NOMO-1 treated with dmso at 0.1 percent for 144 hours (cell line): ENCODE measurements at regions not wholly inside any gene's neighbourhood (a gene's known extent, or its start where the extent isn't known, plus 50 kb on each side); places are given as distances from the start of the nearest gene placed in this dataset.

ENCODE experiments used
- DNase-seq: peaks from one replicate; lab custom pipeline; 2025; ENCODE audit not compliant: unreplicated experiment; lab: John Stamatoyannopoulos, UW

- no peak for DNase-seq
Observed at GRCh38 chr1:54497338-54497737, 50.7 kb upstream of the ACOT11 start.

DNA sequence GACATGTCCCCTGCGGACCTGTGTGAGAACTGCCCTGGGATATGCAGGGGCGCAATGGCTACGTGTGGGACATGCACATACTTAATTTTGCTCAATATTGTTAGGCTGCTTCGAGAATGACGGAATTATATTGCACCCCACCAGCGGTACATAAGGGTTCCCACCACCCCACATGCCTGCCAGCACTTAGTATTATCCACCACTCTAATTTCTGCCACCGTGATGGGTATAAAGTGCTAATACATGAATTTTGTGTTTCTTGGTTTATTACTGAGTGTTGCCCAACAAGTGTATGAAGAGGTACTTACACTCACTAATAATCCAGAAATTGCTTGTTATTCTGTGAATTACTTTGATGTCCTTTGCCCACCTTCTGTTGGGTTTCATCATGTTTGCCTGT, 52.1 kb upstream of the ACOT11 start:
- no peak for DNase-seq

GRCh38 chr1:54493608-54494007, 54.4 kb upstream of the ACOT11 start:
- no peak for DNase-seq

DNA sequence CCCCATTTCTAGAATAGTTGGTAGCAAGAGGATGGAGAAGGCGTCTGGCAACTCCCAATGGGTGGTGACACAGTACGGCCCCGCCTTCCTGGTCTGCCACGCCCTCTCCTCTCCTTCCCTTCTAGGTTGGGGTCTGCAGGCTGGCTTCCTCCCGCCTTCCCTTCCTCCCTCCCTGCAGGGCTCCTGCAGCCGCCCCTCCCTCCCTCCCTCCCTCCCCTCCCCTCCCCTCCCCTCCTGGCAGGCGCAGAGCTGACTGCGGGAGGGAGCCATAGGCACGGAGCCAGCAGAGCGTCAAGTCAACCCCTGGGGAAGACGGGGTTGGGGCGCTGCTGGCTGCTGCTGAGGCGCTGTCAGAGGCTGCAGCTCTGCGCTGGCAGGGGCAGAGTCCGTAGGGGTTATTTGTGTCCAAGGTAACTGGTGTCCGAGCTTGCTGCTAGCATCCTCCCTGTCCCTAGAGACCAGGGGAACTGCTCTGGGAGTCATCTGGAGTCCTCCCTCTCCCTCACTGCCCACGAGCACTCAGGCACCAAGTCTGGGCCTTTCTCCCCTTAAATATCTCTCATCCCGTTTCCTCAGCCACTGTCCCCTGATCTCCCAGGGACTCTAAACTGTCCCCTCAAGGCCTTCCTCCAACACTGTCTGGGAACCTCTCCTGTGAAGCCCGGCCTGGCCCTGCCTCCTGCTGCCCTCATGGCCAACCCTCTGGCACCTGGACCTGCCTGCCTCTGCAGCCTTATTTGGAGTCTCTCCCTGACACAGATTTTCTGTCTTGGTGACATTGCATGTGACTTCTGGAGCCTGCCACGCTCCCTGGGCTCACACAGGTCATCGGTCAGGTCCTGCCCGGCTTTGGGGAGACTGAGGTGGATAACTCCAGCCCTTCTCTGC, 57.4 kb upstream of the ACOT11 start:
- no peak for DNase-seq

GRCh38 chr1:54489627-54490250, 58.3 kb upstream of the ACOT11 start:
- no peak for DNase-seq

DNA sequence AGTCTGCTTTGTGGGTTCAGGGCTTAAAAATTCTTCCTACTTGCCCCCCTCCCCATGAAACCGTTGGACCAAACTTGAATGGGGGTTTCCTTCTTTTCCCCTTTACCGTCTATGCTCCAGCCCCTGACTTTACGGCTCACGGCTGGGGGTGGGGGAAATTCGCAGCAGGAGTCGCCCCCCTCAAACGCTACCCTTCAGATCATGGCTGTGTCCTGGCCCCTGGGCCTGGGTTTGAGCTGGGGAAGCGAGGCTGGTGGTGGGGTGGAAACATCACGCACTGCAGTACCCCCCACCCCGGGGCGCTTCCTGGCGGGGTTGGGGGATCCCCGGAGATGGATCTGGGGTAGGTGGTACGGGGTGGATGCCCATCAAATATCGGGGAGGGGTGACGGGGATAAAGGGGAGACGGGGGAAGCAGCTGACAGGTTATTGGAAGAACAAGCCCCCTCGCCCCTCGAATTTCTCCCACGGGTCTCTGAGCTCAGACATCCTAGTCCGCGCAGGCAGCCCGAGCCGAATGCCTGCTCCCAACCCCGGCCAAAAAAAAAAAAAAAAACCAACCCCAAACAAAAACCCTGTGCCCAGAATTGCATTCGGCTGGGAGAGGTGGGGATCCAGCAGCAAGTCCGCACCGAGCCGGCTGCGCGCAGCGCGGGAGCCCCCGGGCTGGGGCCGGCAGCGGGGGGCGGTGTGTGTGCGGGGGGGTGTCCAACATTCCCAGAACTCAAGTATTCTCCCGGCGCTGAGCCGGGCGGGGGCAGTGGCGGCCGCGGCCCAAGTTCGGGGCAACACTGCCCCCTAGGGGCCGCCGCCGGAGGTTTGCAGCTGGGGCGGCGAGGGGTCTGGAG, 59.0 kb upstream of the ACOT11 start:
- DNase-seq = peak; percentile 41

DNA sequence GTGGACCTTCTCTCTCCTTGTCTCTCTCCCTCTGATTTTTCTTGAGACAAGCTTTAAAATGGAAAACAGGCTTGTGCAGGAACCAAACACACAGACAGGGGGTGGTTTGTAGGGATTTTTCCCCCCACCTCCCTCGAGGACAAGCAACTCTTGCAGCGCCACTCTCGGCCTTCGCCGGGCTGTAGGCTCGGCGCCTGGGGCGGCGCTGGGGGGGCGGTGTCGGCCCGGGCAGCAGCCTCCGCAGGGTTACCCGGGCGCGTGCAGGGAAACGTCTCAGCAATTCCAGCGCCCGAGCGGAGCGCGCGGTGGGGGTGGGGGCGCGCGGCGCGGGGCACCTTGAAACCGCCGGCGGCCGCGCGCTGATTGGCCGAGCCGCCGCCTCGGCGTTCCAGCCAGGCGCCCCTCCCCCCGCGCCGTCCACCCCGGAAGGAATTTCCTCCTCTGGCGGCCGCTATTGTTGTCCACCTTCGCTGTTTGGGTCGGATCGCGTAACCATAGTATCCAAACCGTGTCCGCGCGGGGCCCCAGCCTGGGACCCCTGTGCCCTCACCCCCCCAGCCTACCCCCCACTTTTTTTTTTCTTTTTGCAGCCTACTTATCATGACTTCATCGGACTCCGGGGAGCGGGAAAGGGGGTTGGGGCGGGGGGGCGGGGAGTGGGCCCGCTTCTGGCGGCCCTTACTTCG, 59.8 kb upstream of the ACOT11 start:
- peak; percentile 69 for DNase-seq

GRCh38 chr1:54487571-54488050, 60.4 kb upstream of the ACOT11 start:
- no peak for DNase-seq

DNA sequence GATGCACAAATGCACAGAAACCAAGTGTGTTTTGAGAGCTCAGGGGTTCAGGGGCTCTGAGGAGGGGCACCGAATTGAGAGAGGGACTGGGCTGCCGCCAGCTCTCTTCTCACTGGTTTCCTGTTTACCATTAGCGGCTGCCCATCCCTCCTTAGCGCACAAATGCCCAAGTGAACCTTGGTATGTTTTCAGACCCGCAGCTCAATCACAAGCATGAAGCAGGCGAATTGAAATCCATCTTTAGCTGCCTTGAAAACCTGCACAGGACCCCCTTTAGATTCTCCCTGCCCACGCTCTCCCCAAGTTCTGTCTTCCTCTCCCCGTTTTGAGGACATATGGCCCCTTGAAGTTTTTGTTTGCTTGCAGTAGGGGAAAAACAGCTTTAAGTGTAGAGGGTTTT, 61.1 kb upstream of the ACOT11 start:
- no peak for DNase-seq

GRCh38 chr1:54485416-54485815, 62.6 kb upstream of the ACOT11 start:
- DNase-seq = peak; percentile 76

DNA sequence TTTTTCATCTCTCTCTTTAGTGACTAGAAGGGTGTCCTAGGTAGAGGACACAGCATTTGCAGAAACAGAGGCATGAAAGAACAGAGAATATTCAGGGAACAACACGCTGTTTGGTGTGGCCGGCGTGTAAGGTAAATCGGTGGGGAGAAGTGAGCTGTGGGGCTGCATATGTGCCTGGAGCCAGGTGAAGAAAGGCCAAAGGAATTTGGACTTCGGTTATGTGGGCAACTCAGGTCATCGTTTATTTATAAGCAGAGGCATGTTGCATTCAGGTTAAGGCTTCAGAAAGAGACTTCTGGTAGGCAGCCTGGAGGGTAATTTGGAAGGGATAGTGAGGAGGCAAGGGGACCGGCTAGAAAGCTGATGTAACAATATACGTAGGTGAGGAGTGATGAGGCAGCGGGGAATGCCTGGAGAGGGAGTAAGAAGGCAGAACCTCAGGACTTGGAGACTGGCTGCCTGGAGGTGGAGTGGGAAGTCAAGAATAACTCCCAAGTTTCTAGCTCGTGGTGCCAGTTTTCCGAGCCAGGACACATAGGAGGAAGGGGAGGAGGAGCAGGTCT, 64.1 kb upstream of the ACOT11 start:
- no peak for DNase-seq

GRCh38 chr1:54481201-54481884, 66.7 kb upstream of the ACOT11 start:
- no peak for DNase-seq

DNA sequence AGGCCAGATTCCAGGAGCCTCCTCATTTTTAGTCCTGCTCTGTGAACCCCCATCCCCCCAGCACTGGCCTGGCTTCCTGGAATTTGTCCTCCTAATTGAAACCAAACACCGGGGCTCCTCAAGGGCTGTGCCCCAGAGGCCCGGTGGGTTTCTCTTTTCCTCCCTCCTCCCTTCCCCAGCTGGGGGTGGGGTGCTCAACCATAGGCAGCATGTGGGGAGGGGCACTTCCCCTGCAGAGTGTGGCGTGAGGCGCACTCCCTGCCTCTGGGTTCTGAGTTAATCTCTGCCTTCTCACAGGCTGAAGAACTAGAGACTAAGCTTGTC, 67.5 kb upstream of the ACOT11 start:
- no peak for DNase-seq

DNA sequence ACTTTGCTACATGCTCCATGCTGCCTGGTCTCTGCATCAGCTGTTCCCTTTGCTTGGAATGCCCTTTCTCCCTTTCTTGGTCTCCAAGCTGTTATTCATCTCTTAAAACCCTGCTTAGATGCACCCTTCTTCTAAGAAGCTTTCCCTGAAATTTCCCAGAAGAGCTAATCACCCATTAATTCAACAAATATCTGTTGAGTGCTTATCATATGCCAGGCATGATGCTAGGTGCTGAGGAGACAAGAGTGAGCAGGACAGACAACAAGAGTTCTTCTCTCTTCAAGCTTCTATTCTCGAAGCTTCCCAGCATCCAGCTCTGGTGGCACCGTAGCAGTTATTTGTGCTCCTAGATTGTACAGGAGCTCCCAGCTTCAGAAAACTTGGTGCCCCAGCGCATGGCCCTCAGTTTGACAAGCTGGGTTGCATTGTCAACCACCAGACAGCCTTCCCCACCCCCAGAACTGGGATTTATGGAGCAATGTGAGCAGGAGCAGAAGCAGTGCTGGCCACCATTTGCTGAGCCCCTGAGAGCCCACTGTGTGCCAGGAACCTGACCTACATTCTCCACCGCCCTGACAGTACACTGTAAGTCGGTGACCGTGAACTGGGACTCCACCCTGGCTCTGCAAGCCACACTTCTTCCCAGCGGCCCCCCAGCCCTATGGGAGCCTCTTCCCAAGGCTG, 68.0 kb upstream of the ACOT11 start:
- DNase-seq = no peak

DNA sequence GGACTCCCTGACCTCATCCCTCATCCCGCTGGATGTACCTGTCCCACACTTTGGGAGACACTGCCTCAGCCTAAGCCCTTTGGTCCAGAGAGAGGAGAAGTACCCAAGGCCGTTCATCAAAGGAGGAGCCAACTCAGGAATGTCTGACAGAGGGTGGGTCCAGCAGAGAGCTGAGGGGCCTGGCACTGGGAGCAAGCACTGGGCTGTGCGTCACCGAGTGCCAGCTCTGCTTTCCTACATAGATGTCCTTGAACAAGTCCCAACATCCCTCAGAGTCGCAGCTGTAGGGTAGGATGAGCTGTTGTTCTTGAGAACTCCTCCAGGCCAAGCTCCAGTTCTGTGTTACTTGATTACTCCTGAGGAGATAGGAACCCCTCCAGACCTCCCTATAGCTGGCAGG, 68.8 kb upstream of the ACOT11 start:
- DNase-seq = no peak

DNA sequence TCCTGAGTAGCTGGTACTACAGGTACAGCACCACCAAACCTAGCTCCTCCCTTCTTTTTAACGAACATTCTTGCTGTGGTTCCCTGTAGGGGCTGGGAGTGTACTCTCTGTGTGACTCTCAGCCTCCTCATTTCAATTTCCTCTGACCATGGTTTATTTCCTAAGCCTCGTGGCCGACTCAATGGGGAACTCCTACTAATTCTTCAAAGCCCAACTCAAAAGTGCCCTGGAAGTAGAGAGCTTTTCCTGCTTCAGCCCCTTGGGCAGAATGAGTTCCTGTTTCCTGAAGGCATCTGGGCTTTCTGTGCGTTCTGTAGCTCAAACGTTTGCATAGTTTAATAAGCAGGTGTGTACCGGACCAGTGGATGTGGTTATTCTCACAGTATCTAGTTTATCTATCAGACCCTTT, 70.9 kb upstream of the ACOT11 start:
- no peak for DNase-seq

- no peak for DNase-seq
Observed at GRCh38 chr1:54476530-54477109, 70.4 kb upstream of the SSBP3 start.

GRCh38 chr1:54475946-54476516, 69.8 kb upstream of the SSBP3 start:
- DNase-seq = no peak

GRCh38 chr1:54475357-54475881, 69.2 kb upstream of the SSBP3 start:
- no peak for DNase-seq
